ENCODE measurements at regions not wholly inside any gene's neighbourhood (a gene's known extent, or its start where the extent isn't known, plus 50 kb on each side); places are given as distances from the start of the nearest gene placed in this dataset.
A peak's percentile ranks its signal among the peaks of the same experiment; 100 is the strongest.

- no peak overlapping the region for H3K27ac ChIP-seq (ENCODE audit: low read depth, low read length)
- no peaks in the 10 kb centered on the region for H3K36me3 ChIP-seq (ENCODE audit: insufficient read depth, low read length)
- H3K9me3 ChIP-seq (ENCODE audit: low read length), result no peaks in the 10 kb centered on the region
- H3K4me1 ChIP-seq (ENCODE audit: insufficient read depth, low read length), result no peaks in the 10 kb centered on the region
- H3K9ac ChIP-seq (ENCODE audit: low read length), result no peak overlapping the region
- H3K27me3 ChIP-seq (ENCODE audit: control insufficient read depth in 1 of 2, insufficient read depth in 2 of 2, low read length in 2 of 2), result no peaks in the 10 kb centered on the region
- no peak overlapping the region for H3K4me3 ChIP-seq (ENCODE audit: low read depth in 1 of 2, low read length in 2 of 2)
These were observed 395.6 kb downstream of the BCAT1 start for GRCh38 chr12:24553259-24553658.

GRCh38 chr12:24551163-24551786 lies 397.6 kb downstream of the BCAT1 start:
- Histone ChIP-seq H3K36me3 (ENCODE audit: insufficient read depth, low read length) (no peaks in the 10 kb centered on the region), H3K27me3 (ENCODE audit: control insufficient read depth in 1 of 2, insufficient read depth in 2 of 2, low read length in 2 of 2) (no peaks in the 10 kb centered on the region), H3K9me3 (ENCODE audit: low read length) (no peaks in the 10 kb centered on the region), H3K27ac (ENCODE audit: low read depth, low read length) (no peak overlapping the region), H3K4me3 (ENCODE audit: low read depth in 1 of 2, low read length in 2 of 2) (no peak overlapping the region), H3K4me1 (ENCODE audit: insufficient read depth, low read length) (no peaks in the 10 kb centered on the region), H3K9ac (ENCODE audit: low read length) (no peak overlapping the region)

- H3K4me1 ChIP-seq (ENCODE audit: insufficient read depth, low read length), result no peaks in the 10 kb centered on the region
- no peak overlapping the region for H3K4me3 ChIP-seq (ENCODE audit: low read depth in 1 of 2, low read length in 2 of 2)
- no peak overlapping the region for H3K27ac ChIP-seq (ENCODE audit: low read depth, low read length)
- no peaks in the 10 kb centered on the region for H3K27me3 ChIP-seq (ENCODE audit: control insufficient read depth in 1 of 2, insufficient read depth in 2 of 2, low read length in 2 of 2)
- no peaks in the 10 kb centered on the region for H3K36me3 ChIP-seq (ENCODE audit: insufficient read depth, low read length)
- H3K9ac ChIP-seq (ENCODE audit: low read length), result no peak overlapping the region
- no peaks in the 10 kb centered on the region for H3K9me3 ChIP-seq (ENCODE audit: low read length)
These were observed 398.3 kb downstream of the BCAT1 start for GRCh38 chr12:24550609-24551008.

- Histone ChIP-seq H3K27me3 (ENCODE audit: control insufficient read depth in 1 of 2, insufficient read depth in 2 of 2, low read length in 2 of 2) (no peaks in the 10 kb centered on the region), H3K36me3 (ENCODE audit: insufficient read depth, low read length) (no peaks in the 10 kb centered on the region), H3K9me3 (ENCODE audit: low read length) (no peaks in the 10 kb centered on the region), H3K4me1 (ENCODE audit: insufficient read depth, low read length) (no peaks in the 10 kb centered on the region), H3K27ac (ENCODE audit: low read depth, low read length) (no peak overlapping the region), H3K9ac (ENCODE audit: low read length) (no peak overlapping the region), H3K4me3 (ENCODE audit: low read depth in 1 of 2, low read length in 2 of 2) (no peak overlapping the region)
These were observed 402.2 kb downstream of the BCAT1 start for GRCh38 chr12:24546661-24547060.

GRCh38 chr12:24546084-24546483 lies 402.8 kb downstream of the BCAT1 start:
- H3K4me3 ChIP-seq (ENCODE audit: low read depth in 1 of 2, low read length in 2 of 2), result no peak overlapping the region
- no peaks in the 10 kb centered on the region for H3K27me3 ChIP-seq (ENCODE audit: control insufficient read depth in 1 of 2, insufficient read depth in 2 of 2, low read length in 2 of 2)
- no peaks in the 10 kb centered on the region for H3K9me3 ChIP-seq (ENCODE audit: low read length)
- no peak overlapping the region for H3K9ac ChIP-seq (ENCODE audit: low read length)
- no peaks in the 10 kb centered on the region for H3K36me3 ChIP-seq (ENCODE audit: insufficient read depth, low read length)
- no peak overlapping the region for H3K27ac ChIP-seq (ENCODE audit: low read depth, low read length)
- no peaks in the 10 kb centered on the region for H3K4me1 ChIP-seq (ENCODE audit: insufficient read depth, low read length)

- H3K9ac ChIP-seq (ENCODE audit: low read length), result no peak overlapping the region
- no peaks in the 10 kb centered on the region for H3K27me3 ChIP-seq (ENCODE audit: control insufficient read depth in 1 of 2, insufficient read depth in 2 of 2, low read length in 2 of 2)
- no peak overlapping the region for H3K4me3 ChIP-seq (ENCODE audit: low read depth in 1 of 2, low read length in 2 of 2)
- no peaks in the 10 kb centered on the region for H3K4me1 ChIP-seq (ENCODE audit: insufficient read depth, low read length)
- no peak overlapping the region for H3K27ac ChIP-seq (ENCODE audit: low read depth, low read length)
- no peaks in the 10 kb centered on the region for H3K36me3 ChIP-seq (ENCODE audit: insufficient read depth, low read length)
- H3K9me3 ChIP-seq (ENCODE audit: low read length), result no peaks in the 10 kb centered on the region
These were observed 404.5 kb downstream of the BCAT1 start for GRCh38 chr12:24544368-24544767.

- no peak overlapping the region for H3K4me3 ChIP-seq (ENCODE audit: low read depth in 1 of 2, low read length in 2 of 2)
- H3K4me1 ChIP-seq (ENCODE audit: insufficient read depth, low read length), result peaks cover under 1% of the 10 kb centered on the region
- no peaks in the 10 kb centered on the region for H3K27me3 ChIP-seq (ENCODE audit: control insufficient read depth in 1 of 2, insufficient read depth in 2 of 2, low read length in 2 of 2)
- H3K9ac ChIP-seq (ENCODE audit: low read length), result no peak overlapping the region
- H3K9me3 ChIP-seq (ENCODE audit: low read length), result no peaks in the 10 kb centered on the region
- no peak overlapping the region for H3K27ac ChIP-seq (ENCODE audit: low read depth, low read length)
- H3K36me3 ChIP-seq (ENCODE audit: insufficient read depth, low read length), result no peaks in the 10 kb centered on the region
These were observed 407.6 kb downstream of the BCAT1 start for GRCh38 chr12:24541193-24541871.

GRCh38 chr12:24539646-24540045 lies 409.3 kb downstream of the BCAT1 start:
- peaks cover 15% of the 10 kb centered on the region for H3K4me1 ChIP-seq (ENCODE audit: insufficient read depth, low read length)
- no peaks in the 10 kb centered on the region for H3K9me3 ChIP-seq (ENCODE audit: low read length)
- no peak overlapping the region for H3K27ac ChIP-seq (ENCODE audit: low read depth, low read length)
- H3K4me3 ChIP-seq (ENCODE audit: low read depth in 1 of 2, low read length in 2 of 2), result no peak overlapping the region
- H3K27me3 ChIP-seq (ENCODE audit: control insufficient read depth in 1 of 2, insufficient read depth in 2 of 2, low read length in 2 of 2), result no peaks in the 10 kb centered on the region
- H3K36me3 ChIP-seq (ENCODE audit: insufficient read depth, low read length), result no peaks in the 10 kb centered on the region
- no peak overlapping the region for H3K9ac ChIP-seq (ENCODE audit: low read length)

- H3K4me1 ChIP-seq (ENCODE audit: insufficient read depth, low read length), result peaks cover 17% of the 10 kb centered on the region
- H3K27me3 ChIP-seq (ENCODE audit: control insufficient read depth in 1 of 2, insufficient read depth in 2 of 2, low read length in 2 of 2), result no peaks in the 10 kb centered on the region
- no peaks in the 10 kb centered on the region for H3K36me3 ChIP-seq (ENCODE audit: insufficient read depth, low read length)
- H3K4me3 ChIP-seq (ENCODE audit: low read depth in 1 of 2, low read length in 2 of 2), result no peak overlapping the region
- H3K9ac ChIP-seq (ENCODE audit: low read length), result no peak overlapping the region
- no peaks in the 10 kb centered on the region for H3K9me3 ChIP-seq (ENCODE audit: low read length)
- no peak overlapping the region for H3K27ac ChIP-seq (ENCODE audit: low read depth, low read length)
These were observed 411.6 kb downstream of the BCAT1 start for GRCh38 chr12:24537083-24537860.

- Histone ChIP-seq H3K9ac (ENCODE audit: low read length) (no peak overlapping the region), H3K36me3 (ENCODE audit: insufficient read depth, low read length) (no peaks in the 10 kb centered on the region), H3K27me3 (ENCODE audit: control insufficient read depth in 1 of 2, insufficient read depth in 2 of 2, low read length in 2 of 2) (no peaks in the 10 kb centered on the region), H3K4me1 (ENCODE audit: insufficient read depth, low read length) (peaks cover 17% of the 10 kb centered on the region), H3K9me3 (ENCODE audit: low read length) (no peaks in the 10 kb centered on the region), H3K27ac (ENCODE audit: low read depth, low read length) (no peak overlapping the region), H3K4me3 (ENCODE audit: low read depth in 1 of 2, low read length in 2 of 2) (no peak overlapping the region)
These were observed 413.4 kb downstream of the BCAT1 start for GRCh38 chr12:24535334-24536069.

- Histone ChIP-seq H3K36me3 (ENCODE audit: insufficient read depth, low read length) (no peaks in the 10 kb centered on the region), H3K27me3 (ENCODE audit: control insufficient read depth in 1 of 2, insufficient read depth in 2 of 2, low read length in 2 of 2) (no peaks in the 10 kb centered on the region), H3K27ac (ENCODE audit: low read depth, low read length) (peak overlapping the region; percentile 29), H3K9me3 (ENCODE audit: low read length) (no peaks in the 10 kb centered on the region), H3K9ac (ENCODE audit: low read length) (no peak overlapping the region), H3K4me1 (ENCODE audit: insufficient read depth, low read length) (peaks cover 17% of the 10 kb centered on the region), H3K4me3 (ENCODE audit: low read depth in 1 of 2, low read length in 2 of 2) (no peak overlapping the region)
These were observed 414.3 kb downstream of the BCAT1 start for GRCh38 chr12:24534622-24535021.
